Transverse colon (tissue), 4 donors: ENCODE measurements at regions not wholly inside any gene's neighbourhood (a gene's known extent, or its start where the extent isn't known, plus 50 kb on each side); places are given as distances from the start of the nearest gene placed in this dataset.

Experiments used
- EP300 ChIP-seq: sonication (generic); formaldehyde crosslinking; IDR thresholded peaks from one replicate; pipeline ENCODE4 v1.6.1; 2017; ENCODE audit warnings: antibody characterized with exemption, low read depth
- POLR2A ChIP-seq: fragments of 450-650 bp; IDR thresholded peaks from one replicate; pipeline ENCODE4 v1.6.1; 2016; ENCODE audit warnings: antibody characterized with exemption, mild to moderate bottlenecking, moderate library complexity
- POLR2AphosphoS5 ChIP-seq, 3 donors: sonication (generic); formaldehyde crosslinking; IDR thresholded peaks; one replicate each; pipeline ENCODE4 v1.6.1; 2016; ENCODE audit warnings: antibody characterized with exemption in 3 of 3
- TF ChIP-seq, protein P1 (sequence below), 5 experiments: fragments of 200-600 bp in 3 of 5; fragments of 450-650 bp in 2 of 5; sonication (generic) in 3 of 5; IDR thresholded peaks; 1 replicate in 2 of 5; 2 replicates in 3 of 5; pipeline ENCODE4 v1.5.1; 2016 to 2017; ENCODE audit warnings: antibody characterized with exemption in 5 of 5, inconsistent platforms in 3 of 5, mild to moderate bottlenecking in 2 of 5, moderate library complexity in 1 of 5

DNA sequence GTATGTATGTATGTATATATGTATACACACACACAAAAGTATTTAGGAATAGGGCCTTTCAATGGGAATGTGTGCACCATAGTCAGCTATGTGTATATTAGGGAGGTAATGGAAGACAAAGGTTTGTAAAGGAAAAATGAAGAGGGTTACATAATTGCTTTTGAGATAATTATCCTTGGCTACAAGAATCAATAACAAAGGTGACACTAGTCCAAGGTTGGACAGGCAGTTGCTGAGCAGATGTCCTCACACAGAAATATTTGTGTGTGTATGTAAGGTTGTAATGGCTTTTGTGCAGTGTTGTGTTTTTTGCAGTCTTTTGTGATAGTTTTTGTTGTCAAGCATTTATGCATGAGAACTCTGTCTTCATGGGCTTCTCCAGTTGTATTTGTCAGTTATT is 157.9 kb upstream of the MARCKS start:
- TF ChIP-seq POLR2A (no peak), POLR2AphosphoS5 (IDR thresholded peaks at IDR 0.05) (no peak), EP300 (no peak)
- TF ChIP-seq, protein P1, sequence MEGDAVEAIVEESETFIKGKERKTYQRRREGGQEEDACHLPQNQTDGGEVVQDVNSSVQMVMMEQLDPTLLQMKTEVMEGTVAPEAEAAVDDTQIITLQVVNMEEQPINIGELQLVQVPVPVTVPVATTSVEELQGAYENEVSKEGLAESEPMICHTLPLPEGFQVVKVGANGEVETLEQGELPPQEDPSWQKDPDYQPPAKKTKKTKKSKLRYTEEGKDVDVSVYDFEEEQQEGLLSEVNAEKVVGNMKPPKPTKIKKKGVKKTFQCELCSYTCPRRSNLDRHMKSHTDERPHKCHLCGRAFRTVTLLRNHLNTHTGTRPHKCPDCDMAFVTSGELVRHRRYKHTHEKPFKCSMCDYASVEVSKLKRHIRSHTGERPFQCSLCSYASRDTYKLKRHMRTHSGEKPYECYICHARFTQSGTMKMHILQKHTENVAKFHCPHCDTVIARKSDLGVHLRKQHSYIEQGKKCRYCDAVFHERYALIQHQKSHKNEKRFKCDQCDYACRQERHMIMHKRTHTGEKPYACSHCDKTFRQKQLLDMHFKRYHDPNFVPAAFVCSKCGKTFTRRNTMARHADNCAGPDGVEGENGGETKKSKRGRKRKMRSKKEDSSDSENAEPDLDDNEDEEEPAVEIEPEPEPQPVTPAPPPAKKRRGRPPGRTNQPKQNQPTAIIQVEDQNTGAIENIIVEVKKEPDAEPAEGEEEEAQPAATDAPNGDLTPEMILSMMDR (IDR thresholded peaks at IDR 0.05), result no peak
